Parathyroid adenoma (tissue), 2 donors: ENCODE measurements at regions not wholly inside any gene's neighbourhood (a gene's known extent, or its start where the extent isn't known, plus 50 kb on each side); places are given as distances from the start of the nearest gene placed in this dataset.

ENCODE experiments used
- H2AFZ ChIP-seq: fragments of 300-600 bp; sonication (generic); one replicate; pipeline ENCODE4 v1.7.0; 2017; ENCODE audit warnings: antibody characterized with exemption, mild to moderate bottlenecking
- H3K27ac ChIP-seq: fragments of 300-600 bp; sonication (generic); one replicate; pipeline ENCODE4 v1.7.0; 2017
- H3K27me3 ChIP-seq: fragments of 300-600 bp; sonication (generic); one replicate; pipeline ENCODE4 v1.7.0; 2017; ENCODE audit warnings: low read length; ENCODE audit not compliant: control insufficient read depth, insufficient read depth
- H3K36me3 ChIP-seq: fragments of 300-600 bp; sonication (generic); one replicate; pipeline ENCODE4 v1.7.0; 2017; ENCODE audit warnings: low read length; ENCODE audit not compliant: control insufficient read depth, insufficient read depth
- H3K4me1 ChIP-seq: fragments of 300-600 bp; sonication (generic); one replicate; pipeline ENCODE4 v1.7.0; 2017; ENCODE audit warnings: control low read depth
- H3K4me2 ChIP-seq: fragments of 300-600 bp; sonication (generic); one replicate; pipeline ENCODE4 v1.7.0; 2017; ENCODE audit warnings: low read length
- H3K4me3 ChIP-seq: fragments of 300-600 bp; sonication (generic); one replicate; pipeline ENCODE4 v1.7.0; 2017; ENCODE audit warnings: low read depth, low read length
- H3K79me2 ChIP-seq: fragments of 300-600 bp; sonication (generic); one replicate; pipeline ENCODE4 v1.7.0; 2017; ENCODE audit warnings: control low read depth
- H3K9ac ChIP-seq: fragments of 300-600 bp; sonication (generic); one replicate; pipeline ENCODE4 v1.7.0; 2017; ENCODE audit warnings: mild to moderate bottlenecking
- H3K9me3 ChIP-seq: fragments of 300-600 bp; sonication (generic); one replicate; pipeline ENCODE4 v1.7.0; 2017; ENCODE audit warnings: low read length; ENCODE audit not compliant: control insufficient read depth
- TF ChIP-seq, protein P1 (sequence below): fragments of 300-600 bp; sonication (generic); IDR thresholded peaks from one replicate; pipeline ENCODE4 v1.7.0; 2017; ENCODE audit warnings: antibody characterized with exemption, mild to moderate bottlenecking
- donor health status: primary hyperparathyroidism.

DNA sequence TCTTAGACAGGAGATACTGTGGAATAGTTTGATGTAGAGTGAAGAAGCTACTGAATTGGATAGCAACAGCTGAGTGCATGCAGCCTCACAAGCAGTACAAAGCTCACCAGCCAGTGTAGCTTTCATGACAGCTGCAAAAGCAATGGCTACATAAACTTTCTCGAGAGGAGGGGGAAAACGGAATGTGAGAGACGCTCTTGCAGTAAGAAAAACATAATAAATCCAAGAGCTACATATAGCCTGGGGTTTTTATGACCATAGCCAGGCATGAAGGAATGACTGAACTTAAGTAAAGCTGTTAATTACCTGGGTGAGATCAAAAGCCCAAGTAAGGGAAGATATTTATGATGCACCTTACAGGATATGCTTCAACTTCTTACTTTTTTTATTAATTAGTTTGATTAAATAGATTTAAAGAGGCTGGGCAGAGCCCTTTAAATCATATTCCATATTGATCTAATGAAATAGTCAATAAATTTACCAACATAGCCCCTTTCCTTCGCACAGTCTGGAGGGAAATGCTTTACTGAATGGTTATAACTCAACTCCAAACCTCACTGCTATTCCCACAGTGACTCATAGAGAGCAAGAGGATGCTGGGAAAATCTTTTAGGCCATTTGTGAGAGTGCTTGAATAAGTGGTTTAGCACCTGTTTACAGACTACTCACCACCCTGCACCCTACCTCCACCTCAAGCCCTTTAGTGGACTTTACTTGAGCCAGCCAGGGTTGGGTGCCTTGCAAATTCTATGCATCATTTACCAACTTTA lies 407.2 kb upstream of the CLINT1 start:
- TF ChIP-seq, protein P1, sequence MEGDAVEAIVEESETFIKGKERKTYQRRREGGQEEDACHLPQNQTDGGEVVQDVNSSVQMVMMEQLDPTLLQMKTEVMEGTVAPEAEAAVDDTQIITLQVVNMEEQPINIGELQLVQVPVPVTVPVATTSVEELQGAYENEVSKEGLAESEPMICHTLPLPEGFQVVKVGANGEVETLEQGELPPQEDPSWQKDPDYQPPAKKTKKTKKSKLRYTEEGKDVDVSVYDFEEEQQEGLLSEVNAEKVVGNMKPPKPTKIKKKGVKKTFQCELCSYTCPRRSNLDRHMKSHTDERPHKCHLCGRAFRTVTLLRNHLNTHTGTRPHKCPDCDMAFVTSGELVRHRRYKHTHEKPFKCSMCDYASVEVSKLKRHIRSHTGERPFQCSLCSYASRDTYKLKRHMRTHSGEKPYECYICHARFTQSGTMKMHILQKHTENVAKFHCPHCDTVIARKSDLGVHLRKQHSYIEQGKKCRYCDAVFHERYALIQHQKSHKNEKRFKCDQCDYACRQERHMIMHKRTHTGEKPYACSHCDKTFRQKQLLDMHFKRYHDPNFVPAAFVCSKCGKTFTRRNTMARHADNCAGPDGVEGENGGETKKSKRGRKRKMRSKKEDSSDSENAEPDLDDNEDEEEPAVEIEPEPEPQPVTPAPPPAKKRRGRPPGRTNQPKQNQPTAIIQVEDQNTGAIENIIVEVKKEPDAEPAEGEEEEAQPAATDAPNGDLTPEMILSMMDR = no peak

DNA sequence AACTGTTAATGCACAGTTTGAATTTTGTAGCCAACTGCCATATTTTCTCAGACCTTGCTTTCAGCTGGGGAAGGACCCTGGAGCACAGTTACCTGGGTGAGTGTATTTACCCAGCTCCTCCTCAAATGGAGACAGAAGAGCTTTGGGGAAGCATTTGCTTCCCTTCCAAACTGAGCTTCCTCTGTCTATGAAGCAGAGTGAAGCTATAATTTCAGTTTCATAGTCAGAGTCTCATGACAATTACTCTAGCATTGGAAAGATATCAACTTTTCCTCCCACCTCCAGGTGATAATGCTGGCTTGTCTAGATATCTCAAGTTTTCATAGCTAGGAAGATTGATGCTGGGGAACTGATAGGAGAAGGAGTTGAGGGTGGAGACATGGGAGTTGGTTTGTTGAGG lies 406.4 kb upstream of the CLINT1 start:
- Histone ChIP-seq H3K79me2 (no peaks in the 10 kb centered on the region), H3K27ac (no peak overlapping the region), H3K27me3 (no peaks in the 10 kb centered on the region), H3K36me3 (no peaks in the 10 kb centered on the region), H3K9ac (no peak overlapping the region), H3K4me1 (no peaks in the 10 kb centered on the region), H3K9me3 (no peaks in the 10 kb centered on the region), H3K4me2 (no peak overlapping the region), H3K4me3 (no peak overlapping the region), H2AFZ (no peak overlapping the region)
- TF ChIP-seq, protein P1 = no peak

More for the DNA sequence above, 407.2 kb upstream of the CLINT1 start:
- Histone ChIP-seq H3K79me2 (no peaks in the 10 kb centered on the region), H3K4me3 (no peak overlapping the region), H3K9ac (no peak overlapping the region), H3K27me3 (no peaks in the 10 kb centered on the region), H2AFZ (no peak overlapping the region), H3K4me2 (no peak overlapping the region), H3K9me3 (no peaks in the 10 kb centered on the region), H3K36me3 (no peaks in the 10 kb centered on the region), H3K4me1 (no peaks in the 10 kb centered on the region), H3K27ac (no peak overlapping the region)

DNA sequence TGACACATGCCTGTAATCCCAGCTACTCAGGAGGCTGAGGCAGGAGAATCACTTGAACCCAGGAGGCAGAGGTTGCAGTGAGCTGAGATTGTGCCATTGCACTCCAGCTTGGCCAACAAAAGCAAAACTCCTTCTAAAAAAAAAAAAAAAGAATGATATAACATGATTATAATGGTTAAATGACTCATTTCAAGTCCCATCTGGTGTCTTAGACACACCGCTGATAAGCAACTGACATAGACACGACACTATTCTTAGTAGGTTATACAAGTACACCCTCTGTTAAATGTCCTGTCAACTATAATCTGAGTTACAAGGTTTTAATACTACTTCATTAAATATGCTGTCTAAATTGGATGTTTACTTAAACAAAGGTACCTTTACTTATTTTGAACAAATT lies 405.3 kb upstream of the CLINT1 start:
- H3K4me1 ChIP-seq = no peaks in the 10 kb centered on the region
- H3K9ac ChIP-seq = no peak overlapping the region
- H2AFZ ChIP-seq = no peak overlapping the region
- H3K27ac ChIP-seq = no peak overlapping the region
- H3K9me3 ChIP-seq = no peaks in the 10 kb centered on the region
- H3K4me3 ChIP-seq = no peak overlapping the region
- H3K79me2 ChIP-seq = no peaks in the 10 kb centered on the region
- TF ChIP-seq, protein P1 = no peak
- H3K27me3 ChIP-seq = no peaks in the 10 kb centered on the region
- no peak overlapping the region for H3K4me2 ChIP-seq
- H3K36me3 ChIP-seq = no peaks in the 10 kb centered on the region

DNA sequence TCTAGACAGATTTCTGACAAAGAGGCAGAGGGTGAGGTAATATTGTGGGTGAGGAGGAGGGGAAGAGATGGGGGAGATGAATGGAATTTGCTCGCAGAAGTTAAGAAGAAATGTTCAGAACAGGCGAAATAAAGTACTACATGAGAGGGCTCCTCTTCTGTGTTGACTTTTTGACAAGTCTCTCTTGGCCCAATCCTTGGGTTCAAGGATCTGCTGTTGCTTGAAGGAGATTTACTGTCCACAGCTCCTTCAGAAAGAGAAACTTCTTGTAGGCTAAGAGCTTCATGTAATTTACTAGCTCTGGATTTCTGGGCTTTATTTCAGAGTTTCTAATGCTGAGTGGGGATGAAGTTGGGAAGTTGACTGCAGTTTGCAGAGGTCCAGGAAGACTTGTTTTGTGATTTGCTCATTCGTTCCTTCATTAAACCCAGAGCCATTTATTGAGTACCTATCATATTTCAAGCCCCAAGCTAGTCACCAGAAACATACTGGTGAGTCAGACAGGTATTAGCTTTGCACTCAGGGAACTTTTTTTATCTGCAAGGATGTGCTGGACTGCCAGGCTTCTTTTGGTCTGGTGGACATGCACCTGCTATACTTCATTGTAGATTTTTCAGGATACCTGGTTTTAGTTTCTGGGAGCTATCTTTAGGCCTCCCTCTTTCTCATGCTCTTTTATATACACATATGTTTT lies 402.9 kb upstream of the CLINT1 start:
- no peak overlapping the region for H3K4me2 ChIP-seq
- H2AFZ ChIP-seq = no peak overlapping the region
- H3K36me3 ChIP-seq = no peaks in the 10 kb centered on the region
- no peaks in the 10 kb centered on the region for H3K9me3 ChIP-seq
- H3K4me3 ChIP-seq = no peak overlapping the region
- no peaks in the 10 kb centered on the region for H3K27me3 ChIP-seq
- no peaks in the 10 kb centered on the region for H3K79me2 ChIP-seq
- H3K9ac ChIP-seq = no peak overlapping the region
- no peaks in the 10 kb centered on the region for H3K4me1 ChIP-seq
- no peak overlapping the region for H3K27ac ChIP-seq
- TF ChIP-seq, protein P1 = no peak
